ENCODE measurements at regions not wholly inside any gene's neighbourhood (a gene's known extent, or its start where the extent isn't known, plus 50 kb on each side); places are given as distances from the start of the nearest gene placed in this dataset.
"Not testable (repeated sequence)": the region's sequence is repeated elsewhere in the genome, so short reads cannot be mapped to it uniquely, and the experiment has no call there.

DNA sequence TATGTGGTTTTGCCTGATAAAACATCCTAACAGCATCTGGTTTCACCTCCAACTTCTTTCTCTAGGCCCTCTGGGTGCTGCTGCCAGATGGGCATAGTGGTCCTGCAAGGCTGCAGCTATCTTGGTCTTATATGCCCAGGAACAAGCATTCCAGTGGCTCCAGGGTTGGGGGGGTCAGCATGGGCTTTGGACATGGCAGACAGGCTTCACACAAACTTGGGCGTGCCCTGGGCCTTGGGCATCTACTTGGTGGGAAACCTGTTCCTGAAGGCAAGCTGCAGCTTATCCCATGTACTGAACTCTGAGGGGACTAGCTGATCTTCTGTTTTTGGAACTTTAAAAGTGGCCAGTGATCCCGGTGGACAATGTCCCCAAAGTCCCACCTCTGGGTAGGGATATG, 54.9 kb upstream of the ZNF678 start:
- Mint-ChIP-seq H3K27ac (no peak overlapping the region), H3K4me3 (no peak overlapping the region), H3K36me3 (ENCODE audit: low read depth) (no peaks in the 10 kb centered on the region), H3K9me3 (ENCODE audit: insufficient read depth) (no peaks in the 10 kb centered on the region), H3K4me1 (ENCODE audit: low read depth) (no peaks in the 10 kb centered on the region), H3K27me3 (ENCODE audit: low read depth) (no peaks in the 10 kb centered on the region)
- DNase-seq (no peak), ATAC-seq (no peak)
- ChIA-PET POLR2A (no interaction called here), CTCF (no interaction called here)

DNA sequence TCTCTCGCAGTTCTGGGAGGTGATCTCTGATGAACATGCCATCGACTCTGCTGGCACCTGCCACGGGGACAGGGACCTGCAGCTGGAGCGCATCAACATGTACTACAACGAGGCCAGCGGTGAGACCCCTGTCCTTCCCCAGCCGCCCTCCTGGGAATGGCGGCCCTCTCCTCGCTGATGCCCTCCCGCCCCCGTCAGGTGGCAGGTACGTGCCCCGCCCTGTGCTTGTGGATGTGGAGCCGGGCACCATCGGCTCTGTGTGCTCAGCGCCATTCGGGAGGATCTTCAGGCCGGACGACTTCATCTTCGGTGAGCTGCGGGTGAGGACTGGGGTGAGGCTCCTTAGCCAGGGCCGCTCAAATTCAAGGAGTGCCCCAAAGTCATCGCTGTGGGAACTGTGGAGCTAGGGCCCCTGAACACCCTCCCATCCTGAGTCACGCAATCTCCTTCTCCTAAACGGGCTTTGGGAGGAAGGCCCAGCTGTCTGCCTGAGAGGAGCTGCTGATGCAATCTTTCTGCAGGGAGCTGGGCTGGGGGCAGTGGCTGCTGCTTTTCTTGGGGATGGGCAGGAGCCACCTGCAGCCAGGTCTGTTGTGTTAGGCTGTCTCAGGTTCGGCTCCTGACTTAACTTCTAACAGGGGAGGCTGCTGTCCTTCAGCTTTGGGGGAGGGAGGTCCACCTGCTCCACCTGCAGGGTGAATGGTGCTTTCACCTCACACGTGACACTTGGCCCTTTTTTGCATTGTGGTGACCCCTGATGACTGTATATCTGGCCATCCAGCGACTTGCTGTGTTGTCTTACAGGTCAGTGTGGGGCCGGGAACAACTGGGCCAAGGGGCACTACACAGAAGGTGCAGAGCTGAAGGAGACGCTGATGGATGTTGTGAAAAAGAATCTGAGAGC, 56.6 kb upstream of the ZNF678 start:
- H3K9me3 Mint-ChIP-seq (ENCODE audit: insufficient read depth); DNase-seq; CTCF ChIA-PET; POLR2A ChIA-PET; H3K27me3 Mint-ChIP-seq (ENCODE audit: low read depth); ATAC-seq; H3K27ac Mint-ChIP-seq; H3K4me3 Mint-ChIP-seq; H3K4me1 Mint-ChIP-seq (ENCODE audit: low read depth); H3K36me3 Mint-ChIP-seq (ENCODE audit: low read depth): not testable (repeated sequence)

DNA sequence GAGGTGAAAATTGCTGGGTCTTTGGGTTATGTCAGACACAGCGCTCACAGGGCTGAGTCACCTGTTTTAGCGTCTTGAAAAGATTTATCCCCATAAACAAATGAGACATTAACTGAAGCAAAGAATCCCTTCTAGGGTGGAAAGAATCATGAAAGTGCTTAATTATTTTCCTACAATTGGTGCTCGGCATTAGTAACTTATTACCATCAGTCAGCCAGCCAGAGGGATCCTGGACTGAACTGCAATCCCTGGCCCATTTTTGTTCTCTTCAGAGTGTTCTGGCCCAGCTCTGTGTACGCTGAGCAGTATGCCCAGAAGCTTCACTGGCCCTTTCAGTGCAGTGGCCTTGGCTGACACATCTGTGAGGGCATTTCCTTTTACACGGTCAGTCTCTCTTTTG, 67.3 kb upstream of the ZNF678 start:
- ATAC-seq: not testable (repeated sequence)

DNA sequence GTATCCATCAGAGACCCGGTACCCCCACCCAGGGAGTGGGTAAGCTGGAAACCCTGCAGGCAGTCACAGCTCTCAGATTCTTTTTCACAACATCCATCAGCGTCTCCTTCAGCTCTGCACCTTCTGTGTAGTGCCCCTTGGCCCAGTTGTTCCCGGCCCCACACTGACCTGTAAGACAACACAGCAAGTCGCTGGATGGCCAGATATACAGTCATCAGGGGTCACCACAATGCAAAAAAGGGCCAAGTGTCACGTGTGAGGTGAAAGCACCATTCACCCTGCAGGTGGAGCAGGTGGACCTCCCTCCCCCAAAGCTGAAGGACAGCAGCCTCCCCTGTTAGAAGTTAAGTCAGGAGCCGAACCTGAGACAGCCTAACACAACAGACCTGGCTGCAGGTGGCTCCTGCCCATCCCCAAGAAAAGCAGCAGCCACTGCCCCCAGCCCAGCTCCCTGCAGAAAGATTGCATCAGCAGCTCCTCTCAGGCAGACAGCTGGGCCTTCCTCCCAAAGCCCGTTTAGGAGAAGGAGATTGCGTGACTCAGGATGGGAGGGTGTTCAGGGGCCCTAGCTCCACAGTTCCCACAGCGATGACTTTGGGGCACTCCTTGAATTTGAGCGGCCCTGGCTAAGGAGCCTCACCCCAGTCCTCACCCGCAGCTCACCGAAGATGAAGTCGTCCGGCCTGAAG, 69.3 kb upstream of the ZNF678 start:
- H3K9me3 Mint-ChIP-seq (ENCODE audit: insufficient read depth); H3K4me1 Mint-ChIP-seq (ENCODE audit: low read depth); H3K27ac Mint-ChIP-seq; ATAC-seq; H3K36me3 Mint-ChIP-seq (ENCODE audit: low read depth); CTCF ChIA-PET; POLR2A ChIA-PET; H3K27me3 Mint-ChIP-seq (ENCODE audit: low read depth); DNase-seq; H3K4me3 Mint-ChIP-seq: not testable (repeated sequence)

More for the DNA sequence above, 67.3 kb upstream of the ZNF678 start:
- H3K9me3 Mint-ChIP-seq (ENCODE audit: insufficient read depth); DNase-seq; CTCF ChIA-PET; H3K36me3 Mint-ChIP-seq (ENCODE audit: low read depth); POLR2A ChIA-PET; H3K4me3 Mint-ChIP-seq; H3K27ac Mint-ChIP-seq; H3K27me3 Mint-ChIP-seq (ENCODE audit: low read depth); H3K4me1 Mint-ChIP-seq (ENCODE audit: low read depth): not testable (repeated sequence)

DNA sequence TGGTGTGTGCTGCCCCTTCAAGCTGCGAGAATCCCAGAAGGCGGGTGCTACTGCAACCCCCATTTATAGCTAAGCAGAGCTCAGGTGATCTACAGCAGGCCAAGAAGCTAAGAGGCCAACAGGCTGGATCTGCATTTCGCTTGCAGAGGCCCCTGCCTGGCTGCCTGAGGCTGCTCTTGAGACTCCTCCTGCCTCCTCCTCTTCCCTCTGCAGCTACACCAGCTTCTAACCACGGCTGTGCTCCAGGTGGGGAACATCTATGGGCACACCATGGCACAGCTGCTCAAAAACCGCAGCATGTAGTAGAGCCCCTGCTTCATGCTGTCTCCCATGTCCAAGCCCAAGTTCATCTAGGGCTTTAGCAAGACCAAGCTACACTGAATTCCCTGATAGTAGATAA, 72.9 kb upstream of the ZNF678 start:
- H3K4me1 Mint-ChIP-seq (ENCODE audit: low read depth): no peaks in the 10 kb centered on the region
- POLR2A ChIA-PET: no interaction called here

DNA sequence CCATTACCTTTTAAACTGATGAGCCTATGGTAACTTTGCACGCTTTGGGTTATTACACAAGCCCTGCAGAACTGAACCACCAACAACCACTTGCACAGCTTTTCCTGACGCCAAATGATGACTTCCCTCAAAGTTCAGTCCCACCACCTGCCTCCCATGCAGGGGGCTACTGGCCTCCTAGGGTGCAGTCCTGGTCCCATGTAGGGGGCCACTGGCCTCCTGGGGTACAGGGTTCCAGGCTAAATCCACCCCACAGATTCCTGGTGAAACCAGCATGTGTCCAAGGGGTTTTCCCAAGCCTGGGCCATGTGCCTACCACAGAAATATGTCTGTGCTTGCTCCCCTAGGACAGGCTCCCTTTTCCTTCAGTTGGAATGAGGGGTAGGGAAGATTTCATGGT, 73.4 kb upstream of the ZNF678 start:
- DNase-seq (no peak), ATAC-seq (no peak)
- no peaks in the 10 kb centered on the region for H3K4me1 Mint-ChIP-seq (ENCODE audit: low read depth)
- H3K27ac Mint-ChIP-seq: no peak overlapping the region
- ChIA-PET CTCF (no interaction called here), POLR2A (no interaction called here)
- H3K9me3 Mint-ChIP-seq (ENCODE audit: insufficient read depth): no peaks in the 10 kb centered on the region
- H3K4me3 Mint-ChIP-seq: no peak overlapping the region
- H3K27me3 Mint-ChIP-seq (ENCODE audit: low read depth): no peaks in the 10 kb centered on the region
- H3K36me3 Mint-ChIP-seq (ENCODE audit: low read depth): peaks cover 4% of the 10 kb centered on the region

More for the DNA sequence above, 72.9 kb upstream of the ZNF678 start:
- H3K4me3 Mint-ChIP-seq: no peak overlapping the region
- no peak for DNase-seq
- CTCF ChIA-PET: no interaction called here
- no peaks in the 10 kb centered on the region for H3K9me3 Mint-ChIP-seq (ENCODE audit: insufficient read depth)
- no peaks in the 10 kb centered on the region for H3K27me3 Mint-ChIP-seq (ENCODE audit: low read depth)
- no peak for ATAC-seq
- no peak overlapping the region for H3K27ac Mint-ChIP-seq
- peaks cover 4% of the 10 kb centered on the region for H3K36me3 Mint-ChIP-seq (ENCODE audit: low read depth)

DNA sequence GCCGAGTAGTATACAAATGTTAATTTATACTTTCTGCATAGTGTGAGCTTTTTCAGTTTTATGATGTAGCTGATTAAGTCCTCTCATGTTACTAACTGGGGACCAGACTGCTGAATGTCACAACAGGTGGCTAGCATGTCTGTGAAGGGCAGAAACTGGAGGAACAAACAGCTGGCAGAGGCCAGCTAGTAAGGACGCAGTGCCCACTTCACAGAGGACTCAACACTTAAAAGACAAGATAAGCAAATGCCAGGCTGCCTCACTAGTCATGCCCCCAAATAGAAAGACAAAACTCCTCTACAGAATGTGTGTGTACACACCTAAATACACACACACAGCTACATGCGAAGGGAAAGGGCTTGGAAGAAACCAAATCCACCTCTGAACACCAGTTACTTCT, 73.8 kb upstream of the ZNF678 start:
- Mint-ChIP-seq H3K27ac (no peak overlapping the region), H3K4me3 (no peak overlapping the region), H3K4me1 (ENCODE audit: low read depth) (no peaks in the 10 kb centered on the region), H3K36me3 (ENCODE audit: low read depth) (peaks cover 4% of the 10 kb centered on the region), H3K9me3 (ENCODE audit: insufficient read depth) (no peaks in the 10 kb centered on the region), H3K27me3 (ENCODE audit: low read depth) (peaks cover 2% of the 10 kb centered on the region)
- CTCF ChIA-PET: interaction anchor here (0.7 kb wide), 1 partner anchor 39 kb away, joined by 3 read pairs; no protein-coding TSS in a partner anchor
- DNase-seq (no peak), ATAC-seq (no peak)
- POLR2A ChIA-PET: no interaction called here

DNA sequence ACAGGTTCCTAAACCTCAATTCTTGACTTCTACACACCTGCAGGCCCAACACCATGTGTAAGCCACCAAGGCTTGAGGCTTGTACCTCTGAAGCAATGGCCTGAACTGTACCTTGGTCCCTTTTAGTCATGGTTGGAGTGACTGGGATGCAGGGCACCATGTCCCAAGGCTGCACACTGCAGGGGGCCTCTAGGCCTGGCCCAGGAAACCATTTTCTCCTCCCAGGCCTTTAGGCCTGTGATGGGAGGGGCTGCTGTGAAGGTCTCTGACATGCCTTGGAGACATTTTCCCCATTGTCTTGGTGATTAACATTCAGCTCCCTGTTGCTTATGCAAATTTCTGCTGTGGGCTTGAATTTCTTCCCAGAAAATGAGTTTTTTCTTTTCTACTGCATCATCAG, 75.8 kb upstream of the ZNF678 start:
- CTCF ChIA-PET: no interaction called here
- Mint-ChIP-seq H3K27me3 (ENCODE audit: low read depth) (peaks cover 8% of the 10 kb centered on the region), H3K27ac (no peak overlapping the region), H3K4me3 (no peak overlapping the region), H3K36me3 (ENCODE audit: low read depth) (peaks cover 4% of the 10 kb centered on the region), H3K9me3 (ENCODE audit: insufficient read depth) (no peaks in the 10 kb centered on the region), H3K4me1 (ENCODE audit: low read depth) (no peaks in the 10 kb centered on the region)
- no peak for ATAC-seq
- POLR2A ChIA-PET: no interaction called here
- DNase-seq: no peak

DNA sequence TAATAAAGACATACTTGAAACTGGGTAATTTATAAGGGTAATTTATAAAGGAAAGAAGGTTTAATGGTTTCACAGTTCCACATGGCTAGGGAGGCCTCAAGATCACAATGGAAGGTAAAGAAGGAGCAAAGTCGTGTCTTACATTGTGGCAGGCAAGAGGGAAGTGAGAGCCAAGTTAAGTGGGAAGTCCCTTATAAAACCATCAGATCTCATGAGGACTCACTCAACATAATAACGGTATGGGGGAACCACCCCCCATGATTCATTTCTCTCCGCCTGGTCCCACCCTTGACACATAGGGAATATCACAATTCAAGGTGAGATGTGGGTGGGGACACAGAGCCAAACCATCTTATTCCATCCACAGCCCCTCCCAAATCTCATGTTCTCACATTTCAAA, 76.8 kb upstream of the ZNF678 start:
- DNase-seq (no peak), ATAC-seq (no peak)
- H3K27ac Mint-ChIP-seq: no peak overlapping the region
- ChIA-PET CTCF (no interaction called here), POLR2A (no interaction called here)
- H3K36me3 Mint-ChIP-seq (ENCODE audit: low read depth): peaks cover 4% of the 10 kb centered on the region
- H3K4me3 Mint-ChIP-seq: no peak overlapping the region
- H3K27me3 Mint-ChIP-seq (ENCODE audit: low read depth): peaks cover 11% of the 10 kb centered on the region
- no peaks in the 10 kb centered on the region for H3K4me1 Mint-ChIP-seq (ENCODE audit: low read depth)
- no peaks in the 10 kb centered on the region for H3K9me3 Mint-ChIP-seq (ENCODE audit: insufficient read depth)

DNA sequence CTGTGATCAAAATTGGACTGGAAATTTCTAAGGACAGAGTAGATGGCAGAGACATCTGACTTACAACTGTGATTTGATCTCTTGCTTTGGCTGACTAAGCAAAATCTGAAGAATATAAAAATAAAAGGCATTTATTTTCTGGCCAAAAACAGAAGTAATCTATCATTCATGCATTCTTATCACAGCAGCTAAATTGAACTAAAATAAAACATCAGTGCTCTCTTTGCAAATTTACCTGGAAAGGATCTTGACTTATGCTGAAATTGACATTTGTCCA, 81.4 kb upstream of the ZNF678 start:
- CTCF ChIA-PET: interaction anchor here (1.2 to 1.9 kb wide), 6 partner anchors 9 to 480 kb away, joined by 3 to 9 read pairs (median 4); no protein-coding TSS in a partner anchor
- H3K9me3 Mint-ChIP-seq (ENCODE audit: insufficient read depth): no peaks in the 10 kb centered on the region
- DNase-seq (no peak), ATAC-seq (no peak)
- peaks cover 28% of the 10 kb centered on the region for H3K27me3 Mint-ChIP-seq (ENCODE audit: low read depth)
- POLR2A ChIA-PET: no interaction called here
- no peak overlapping the region for H3K27ac Mint-ChIP-seq
- no peaks in the 10 kb centered on the region for H3K36me3 Mint-ChIP-seq (ENCODE audit: low read depth)
- no peaks in the 10 kb centered on the region for H3K4me1 Mint-ChIP-seq (ENCODE audit: low read depth)
- no peak overlapping the region for H3K4me3 Mint-ChIP-seq

DNA sequence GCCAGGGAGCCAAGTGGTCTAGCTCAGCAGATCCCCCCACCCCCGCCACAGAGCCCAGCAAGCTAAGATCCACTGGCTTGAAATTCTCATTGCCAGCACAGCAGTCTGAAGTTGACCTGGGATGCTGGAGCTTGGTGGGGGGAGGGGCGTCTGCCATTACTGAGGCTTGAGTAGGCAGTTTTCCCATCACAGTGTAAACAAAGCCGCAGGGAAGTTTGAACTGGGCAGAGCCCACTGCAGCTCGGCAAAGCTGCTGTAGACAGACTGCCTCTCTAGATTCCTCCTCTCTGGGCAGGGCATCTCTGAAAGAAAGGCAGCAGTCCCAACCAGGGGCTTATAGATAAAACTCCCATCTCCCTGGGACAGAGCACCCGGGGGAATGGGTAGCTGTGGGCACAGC, 89.3 kb upstream of the ZNF678 start:
- peaks cover 26% of the 10 kb centered on the region for H3K27me3 Mint-ChIP-seq (ENCODE audit: low read depth)
- H3K4me3 Mint-ChIP-seq; H3K27ac Mint-ChIP-seq; H3K9me3 Mint-ChIP-seq (ENCODE audit: insufficient read depth); CTCF ChIA-PET; DNase-seq; ATAC-seq; POLR2A ChIA-PET; H3K4me1 Mint-ChIP-seq (ENCODE audit: low read depth); H3K36me3 Mint-ChIP-seq (ENCODE audit: low read depth): not testable (repeated sequence)

DNA sequence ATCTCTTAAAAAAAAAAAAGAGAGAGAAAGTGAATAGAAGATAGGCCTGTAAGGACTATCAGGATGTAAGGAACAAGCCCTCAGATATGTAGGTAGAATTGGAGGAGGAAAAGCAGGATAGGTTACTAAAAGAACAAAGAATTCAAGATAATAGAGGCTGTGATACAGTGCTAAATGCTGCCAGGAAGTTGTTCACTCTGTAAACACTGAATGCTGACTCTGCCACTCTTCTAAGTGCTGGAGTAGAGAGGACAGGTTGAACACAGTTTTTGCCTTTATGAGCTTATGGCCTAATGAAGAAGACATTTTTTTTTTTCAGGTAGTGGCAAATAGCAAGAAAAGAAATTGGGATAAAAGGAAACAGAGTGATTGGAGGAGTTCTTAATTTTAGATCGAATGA, 90.6 kb upstream of the ZNF678 start:
- peaks cover 20% of the 10 kb centered on the region for H3K27me3 Mint-ChIP-seq (ENCODE audit: low read depth)
- H3K36me3 Mint-ChIP-seq (ENCODE audit: low read depth): no peaks in the 10 kb centered on the region
- no peak overlapping the region for H3K4me3 Mint-ChIP-seq
- POLR2A ChIA-PET: no interaction called here
- no peak overlapping the region for H3K27ac Mint-ChIP-seq
- no peaks in the 10 kb centered on the region for H3K4me1 Mint-ChIP-seq (ENCODE audit: low read depth)
- H3K9me3 Mint-ChIP-seq (ENCODE audit: insufficient read depth): no peaks in the 10 kb centered on the region
- DNase-seq: no peak
- CTCF ChIA-PET: interaction anchor here (1.4 kb wide), 1 partner anchor 9 kb away, joined by 3 read pairs; no protein-coding TSS in a partner anchor
- ATAC-seq: no peak
